Bone marrow (tissue), 2 donors: ENCODE measurements at regions not wholly inside any gene's neighbourhood (a gene's known extent, or its start where the extent isn't known, plus 50 kb on each side); places are given as distances from the start of the nearest gene placed in this dataset.
A peak's percentile ranks its signal among the peaks of the same experiment; 100 is the strongest.

Experiments
- DNase-seq, 2 donors: peaks; one replicate each; lab custom pipeline; 2025; lab: John Stamatoyannopoulos, UW

DNA sequence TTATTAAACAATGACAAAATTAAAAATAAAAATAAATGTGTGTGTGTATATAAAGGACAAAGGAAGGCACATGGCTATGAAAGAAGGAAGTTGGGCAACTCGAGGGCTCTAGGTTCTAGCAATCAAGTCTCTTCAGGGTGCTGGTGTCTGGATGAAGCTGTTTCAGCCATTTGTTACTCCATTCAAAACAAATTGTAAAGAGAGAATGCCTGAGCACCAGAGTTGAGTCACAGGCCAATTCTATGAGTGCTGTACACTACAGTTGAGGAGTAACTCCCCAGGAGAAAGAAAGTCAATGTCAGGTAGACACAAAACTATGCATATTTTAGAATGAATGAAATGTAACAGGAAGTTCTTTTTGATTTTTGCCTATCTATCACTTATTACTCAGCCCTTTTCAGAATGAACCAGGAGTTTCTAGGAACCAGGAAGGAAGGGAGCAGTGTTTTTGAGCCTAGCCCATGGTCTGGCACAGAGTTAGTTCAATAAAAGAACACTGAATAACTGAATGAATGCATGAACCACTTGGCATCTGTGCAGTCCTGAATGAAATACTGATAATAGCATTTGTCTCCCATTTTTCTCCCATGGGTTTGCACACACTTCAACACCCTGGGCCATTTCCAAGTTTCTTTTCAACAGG, 151.7 kb upstream of the CPEB2 start:
- DNase-seq = no peak

DNA sequence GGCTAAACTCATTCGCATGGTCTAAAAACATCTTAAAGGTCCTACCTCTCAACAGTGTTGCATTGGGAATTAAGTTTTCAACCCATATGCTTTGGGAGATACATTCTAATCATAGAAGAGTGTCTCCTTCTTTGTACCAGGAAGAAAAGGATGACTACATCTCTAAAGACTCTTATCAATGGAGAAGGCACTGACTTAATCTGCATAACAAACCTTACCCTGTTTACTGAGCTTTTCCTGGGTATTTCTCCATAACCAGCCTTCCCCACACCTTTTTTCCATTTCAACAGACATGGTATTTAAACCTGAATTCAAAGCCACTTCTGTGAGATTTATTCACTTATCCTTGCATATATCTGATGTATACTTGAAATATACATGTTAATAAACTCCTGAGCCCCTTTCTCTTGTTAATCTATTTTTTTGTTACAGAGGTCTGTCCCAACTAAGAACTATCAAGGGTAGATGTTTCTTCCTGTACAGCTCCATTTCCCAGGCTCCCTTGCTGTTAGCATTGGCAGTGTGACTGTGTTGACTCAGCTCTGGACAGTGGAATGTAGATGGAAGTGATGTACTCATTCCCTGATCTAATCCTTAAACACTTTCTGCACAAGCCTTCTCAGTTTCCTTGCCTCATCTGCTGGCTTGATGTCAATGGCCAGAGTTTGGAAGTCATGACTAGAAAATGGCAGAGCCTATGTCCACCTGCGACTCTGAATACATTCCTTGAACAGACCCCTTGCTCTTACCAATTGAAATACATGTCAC, 148.9 kb upstream of the CPEB2 start:
- DNase-seq = no peak

DNA sequence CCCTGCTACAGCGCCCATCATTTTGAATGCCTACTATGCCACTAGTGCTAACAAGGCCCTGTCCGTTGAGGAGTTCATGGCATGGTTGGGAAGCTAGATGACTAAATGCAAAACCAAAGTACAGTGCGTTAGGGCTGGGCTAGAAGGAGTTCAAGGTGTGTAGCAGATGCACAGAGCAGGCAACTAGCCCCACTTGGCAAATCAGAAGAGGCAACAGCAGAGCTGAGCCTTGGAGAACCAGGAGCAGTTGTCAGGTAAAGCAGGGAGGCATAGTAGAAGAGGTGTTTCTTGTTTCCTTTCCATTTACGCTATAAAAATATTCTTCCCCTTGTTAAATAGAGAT, 146.6 kb upstream of the CPEB2 start:
- no peak for DNase-seq

DNA sequence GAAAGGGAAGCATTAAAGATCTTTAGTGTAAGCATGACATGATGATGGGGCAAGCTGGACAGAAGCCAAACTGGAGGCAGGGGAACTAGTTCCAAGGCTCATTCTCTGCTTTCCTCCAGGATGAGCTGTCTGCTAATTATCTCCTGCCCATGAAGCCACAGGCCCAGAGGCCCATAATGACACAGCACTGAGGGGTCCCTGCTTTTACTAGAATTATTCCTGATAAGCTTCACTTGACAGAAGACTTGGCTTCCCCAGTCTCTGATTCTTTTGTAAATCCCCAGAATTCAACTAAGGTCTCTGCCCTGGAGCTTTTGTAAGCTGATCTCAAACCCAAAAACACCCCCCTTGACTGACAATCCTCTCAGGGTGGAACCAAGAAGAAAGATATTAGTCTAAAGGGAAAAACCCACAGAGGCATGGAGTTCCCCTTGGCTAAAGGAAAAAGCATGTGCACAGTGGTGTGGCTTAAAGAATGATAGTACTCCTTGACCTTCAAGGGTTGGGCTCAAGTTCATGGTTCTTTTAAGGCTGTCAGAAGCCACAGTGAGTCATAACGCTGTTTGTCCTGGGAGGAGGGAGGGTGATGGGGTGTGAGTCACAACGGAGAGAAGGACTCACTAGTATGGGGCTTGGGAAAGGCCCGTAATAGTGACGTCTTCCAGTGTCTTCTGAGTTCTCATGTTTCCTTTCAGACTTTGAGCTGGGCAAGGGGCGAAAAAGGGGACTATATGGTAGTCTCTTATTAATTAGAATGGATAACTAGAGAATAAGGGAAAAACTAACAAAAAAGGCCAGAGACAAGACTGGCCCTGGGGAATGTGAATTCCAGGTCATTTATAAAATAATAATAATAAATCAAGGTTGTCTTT, 146.0 kb upstream of the CPEB2 start:
- DNase-seq = peak in 1 of 2 donors; percentile 20

GRCh38 chr4:14856934-14857235, 145.4 kb upstream of the CPEB2 start:
- DNase-seq = no peak

DNA sequence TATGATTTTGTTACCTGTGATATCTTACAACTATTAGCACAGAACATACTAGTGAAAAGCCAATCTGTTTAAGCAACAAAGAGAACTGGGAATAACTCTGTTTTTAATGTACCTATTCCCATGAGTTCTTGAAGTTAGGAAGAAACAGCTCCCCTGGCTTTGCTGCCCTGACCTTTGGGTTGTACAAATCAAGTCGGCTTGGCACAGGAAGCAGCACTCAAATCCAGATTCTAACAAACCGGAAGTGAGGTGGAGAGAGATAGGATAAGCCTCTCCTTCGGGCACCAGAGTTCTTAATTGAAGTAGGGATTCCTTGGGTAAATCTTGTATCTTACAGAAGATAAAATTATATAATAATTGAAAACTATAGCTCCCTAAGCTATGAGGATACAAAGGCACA, 144.8 kb upstream of the CPEB2 start:
- no peak for DNase-seq

DNA sequence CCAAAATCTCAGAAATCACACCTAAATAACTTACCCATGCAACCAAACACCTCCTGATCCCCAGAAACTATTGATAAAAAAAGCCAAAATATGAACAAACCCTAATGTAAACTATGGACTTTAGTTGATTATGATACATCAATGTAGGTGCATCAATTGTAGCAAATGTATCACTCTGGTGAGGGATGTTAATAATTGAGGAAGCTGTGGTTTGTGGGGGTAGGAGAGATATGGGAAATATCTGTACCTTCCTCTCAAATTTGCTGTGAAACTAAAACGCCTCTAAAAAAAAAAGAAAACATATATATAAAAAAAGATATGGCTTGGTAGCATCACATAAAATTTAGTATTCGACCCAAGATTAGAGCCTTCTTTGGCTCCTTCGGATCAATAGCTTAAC, 144.3 kb upstream of the CPEB2 start:
- no peak for DNase-seq

DNA sequence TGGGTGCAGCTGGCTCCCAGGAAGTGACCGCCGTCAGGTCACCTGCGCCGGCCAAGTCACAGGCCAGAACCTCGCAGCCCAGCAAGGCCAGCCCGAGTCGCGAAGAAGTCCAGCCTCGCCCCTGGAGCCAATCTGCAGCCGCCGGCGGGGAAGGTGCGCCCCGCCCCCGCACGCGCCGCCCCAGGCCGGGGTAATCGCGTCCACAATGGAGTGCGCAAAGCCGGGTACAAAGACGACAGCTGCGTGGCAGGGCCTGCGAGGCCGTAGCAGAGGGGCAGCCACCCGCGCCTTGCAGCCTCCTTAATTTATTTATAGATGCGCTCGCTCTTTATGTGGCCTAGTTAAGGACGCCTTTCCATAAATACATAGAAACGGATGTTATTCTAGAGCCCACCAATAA, 139.4 kb upstream of the CPEB2 start:
- no peak for DNase-seq

DNA sequence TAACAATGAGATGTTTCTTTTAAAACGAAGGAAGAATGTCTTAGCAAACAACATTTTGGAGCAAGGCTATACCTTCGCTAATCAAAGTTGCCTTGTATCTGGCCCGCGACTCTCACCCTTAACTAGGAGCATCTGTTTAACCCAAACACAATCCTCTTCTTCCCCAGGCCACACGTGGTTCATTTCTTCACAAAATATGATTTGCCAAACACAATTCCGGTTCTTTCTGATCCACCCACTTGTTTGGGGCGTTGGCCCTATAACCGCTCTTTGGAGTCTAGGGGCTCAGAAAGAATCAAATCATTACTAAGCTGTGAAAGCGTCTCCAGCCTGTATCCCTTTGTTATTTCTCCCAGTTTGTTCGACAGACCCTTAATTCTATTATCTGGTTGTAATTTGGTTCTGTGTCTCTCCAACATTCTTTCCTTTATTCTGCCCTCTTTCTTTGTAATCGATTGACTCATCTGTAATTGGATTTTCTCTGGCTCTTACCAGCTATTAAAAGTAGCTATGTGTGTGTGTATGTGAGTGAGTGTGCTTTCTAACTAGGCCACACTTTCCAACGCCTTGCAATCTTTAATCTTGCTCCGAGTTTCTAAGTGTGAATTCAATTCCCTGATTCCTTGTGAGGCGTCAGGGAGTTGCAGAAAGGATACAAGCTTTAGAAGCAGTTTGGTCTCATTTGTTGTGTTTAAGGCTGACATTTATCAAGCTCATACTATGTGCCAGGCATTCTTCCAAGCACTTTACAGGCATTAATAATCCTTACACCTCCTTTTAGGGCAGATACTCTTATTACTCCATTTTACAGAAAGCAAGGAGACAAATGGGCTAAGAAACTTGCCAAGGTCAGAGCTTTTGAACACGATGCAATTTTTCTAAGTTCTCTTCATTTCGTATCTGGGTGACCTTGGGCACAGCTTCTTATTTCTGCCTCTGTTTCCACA, 138.6 kb upstream of the CPEB2 start:
- DNase-seq = no peak

- DNase-seq = no peak
Observed at GRCh38 chr4:14864365-14865030, 137.8 kb upstream of the CPEB2 start.

DNA sequence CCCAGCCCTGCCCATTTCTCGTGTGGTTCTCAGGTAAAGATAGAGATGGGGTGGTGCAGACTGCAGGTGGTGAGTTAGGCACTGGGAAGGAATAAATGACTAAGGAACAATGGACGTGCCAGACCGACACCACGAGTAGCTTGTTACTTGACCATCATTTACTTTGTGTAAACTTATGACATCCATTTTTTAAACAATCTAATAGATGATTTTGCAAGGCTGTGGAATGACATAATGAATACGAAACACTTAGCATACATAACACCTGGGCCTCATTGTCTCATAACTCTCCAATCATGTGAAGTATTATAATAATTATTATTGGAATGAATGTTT, 137.3 kb upstream of the CPEB2 start:
- no peak for DNase-seq

- DNase-seq = no peak
Observed at GRCh38 chr4:14865804-14866203, 136.5 kb upstream of the CPEB2 start.

GRCh38 chr4:14867847-14868246, 134.4 kb upstream of the CPEB2 start:
- no peak for DNase-seq

DNA sequence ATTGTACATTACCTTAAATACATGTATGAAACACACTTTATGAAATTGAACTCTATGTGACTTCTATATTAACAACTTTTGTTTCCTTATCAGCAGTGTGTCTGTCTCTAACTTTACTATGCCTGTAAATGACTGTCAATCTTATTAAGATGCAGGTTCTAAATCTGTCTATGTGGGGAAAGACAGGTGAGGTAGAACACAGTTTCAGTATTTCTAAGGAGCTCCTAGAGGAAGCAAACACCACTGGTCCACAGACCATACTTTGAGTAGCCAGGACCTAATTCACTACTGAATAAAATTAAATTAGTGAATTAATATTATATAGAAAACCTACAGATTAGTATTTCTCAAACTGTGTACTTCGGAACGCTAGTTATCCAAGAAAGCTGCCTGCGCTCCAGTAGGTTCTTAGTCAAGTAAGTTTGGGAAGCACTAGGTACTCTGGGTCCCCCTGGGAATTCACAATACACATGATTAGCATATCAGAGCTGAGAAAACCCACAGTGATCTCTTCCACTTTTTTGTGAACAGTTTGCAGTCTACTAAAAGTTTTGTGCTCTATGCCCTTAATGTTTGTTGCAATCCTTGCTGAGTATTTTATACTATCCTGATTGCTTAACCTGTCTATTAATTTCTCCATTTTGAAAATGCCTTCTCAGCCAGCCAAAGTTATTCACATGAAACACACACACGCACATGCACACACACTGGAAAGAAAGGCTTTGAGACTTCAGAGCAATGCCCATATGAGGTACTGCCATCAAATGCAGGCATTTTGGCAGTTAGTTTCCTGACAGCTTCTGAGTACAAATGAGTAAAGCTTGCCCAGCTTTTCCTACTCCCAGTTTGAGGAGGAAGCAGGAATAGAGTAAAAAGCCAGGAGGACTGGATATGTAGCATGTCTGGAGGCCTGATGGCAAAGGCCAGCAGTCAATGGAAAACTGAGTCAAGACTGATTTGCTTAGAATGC, 133.6 kb upstream of the CPEB2 start:
- no peak for DNase-seq

DNA sequence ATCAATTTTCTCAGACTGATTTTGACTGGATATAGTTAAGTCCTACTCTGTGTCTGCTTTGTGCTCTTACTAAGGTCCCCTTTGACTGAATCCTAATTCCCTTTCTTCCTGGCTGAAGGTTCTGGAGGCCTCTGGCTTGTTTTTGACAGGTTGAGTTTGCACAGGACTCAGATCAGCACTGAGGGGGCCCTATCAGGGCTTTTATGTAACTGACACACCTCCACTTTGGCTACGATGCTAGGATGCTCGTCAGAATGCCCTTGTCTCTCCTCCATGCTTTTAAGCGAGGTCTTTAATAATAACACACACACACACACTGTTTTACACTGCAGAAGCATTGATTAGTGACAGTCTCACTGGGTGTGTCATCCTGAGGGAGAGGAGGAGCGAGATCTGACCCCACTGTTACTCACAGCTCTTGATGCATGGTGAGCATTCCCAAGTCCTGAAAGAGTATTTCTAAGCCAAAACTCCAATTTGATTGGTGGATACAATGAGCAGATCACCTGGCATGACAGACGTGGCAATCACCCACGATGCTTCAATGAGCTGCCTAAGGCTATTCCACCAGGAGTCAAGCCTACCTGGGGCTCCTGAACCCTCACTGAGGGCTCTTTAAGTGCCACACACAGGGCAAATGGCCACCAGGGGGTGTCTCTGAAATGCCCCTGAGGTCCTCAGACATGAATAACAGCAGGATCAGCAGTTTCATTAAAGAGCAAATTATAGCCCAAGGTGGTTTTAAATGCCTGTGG, 130.4 kb upstream of the CPEB2 start:
- DNase-seq = no peak

- DNase-seq = no peak
Observed at GRCh38 chr4:14874990-14875389, 127.3 kb upstream of the CPEB2 start.

- peak in 1 of 2 donors; percentile 62 for DNase-seq
Observed at GRCh38 chr4:14877246-14878225, 124.7 kb upstream of the CPEB2 start.

DNA sequence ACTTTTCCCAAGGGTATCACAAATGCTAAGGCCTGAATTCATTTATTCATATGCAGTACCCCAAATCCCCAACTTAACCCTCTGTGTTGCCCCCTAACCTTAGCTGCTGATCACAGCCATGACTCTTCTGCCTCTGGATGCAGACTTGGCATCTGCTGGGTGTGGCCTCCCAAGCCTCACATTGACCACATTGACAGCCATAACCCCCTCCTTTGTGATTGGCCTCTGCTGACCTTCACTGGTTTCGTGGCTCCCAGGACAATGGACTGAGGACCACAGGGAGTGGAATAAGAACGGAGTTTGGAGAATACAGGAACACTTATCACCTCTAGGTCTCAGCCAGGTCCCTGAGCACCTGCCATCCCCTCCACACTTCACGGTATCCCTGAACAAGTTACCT, 123.6 kb upstream of the CPEB2 start:
- no peak for DNase-seq
